GM21619 (cell line): ENCODE measurements at regions not wholly inside any gene's neighbourhood (a gene's known extent, or its start where the extent isn't known, plus 50 kb on each side); places are given as distances from the start of the nearest gene placed in this dataset.
"Not testable (repeated sequence)": the region's sequence is repeated elsewhere in the genome, so short reads cannot be mapped to it uniquely, and the experiment has no call there.

ENCODE experiments used
- ATAC-seq: cut with Tn5 transposase; IDR thresholded peaks from one replicate; pipeline ENCODE4 v1.9.1; 2021; ENCODE audit not compliant: unreplicated experiment

DNA sequence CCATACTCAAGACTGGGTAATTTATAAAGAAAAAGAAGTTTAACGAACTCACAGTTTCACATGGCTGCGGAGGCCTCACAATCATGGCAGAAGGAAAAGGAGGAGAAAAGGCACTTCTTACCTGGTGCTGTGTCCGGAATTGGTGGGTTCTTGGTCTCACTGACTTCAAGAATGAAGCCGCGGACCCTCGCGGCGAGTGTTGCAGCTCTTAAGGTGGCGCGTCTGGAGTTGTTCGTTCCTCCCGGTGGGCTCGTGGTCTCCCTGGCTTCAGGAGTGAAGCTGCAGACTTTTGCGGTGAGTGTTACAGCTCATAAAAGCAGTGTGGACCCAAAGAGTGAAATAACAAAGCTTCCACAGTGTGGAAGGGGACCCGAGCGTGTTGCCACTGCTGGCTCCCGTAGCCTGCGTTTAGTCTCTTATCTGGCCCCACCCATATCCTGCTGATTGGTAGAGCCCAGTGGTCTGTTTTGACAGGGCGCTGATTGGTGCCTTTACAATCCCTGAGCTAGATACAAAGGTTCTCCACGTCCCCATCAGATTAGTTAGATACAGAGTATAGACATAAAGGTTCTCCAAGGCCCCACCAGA is 846.0 kb downstream of the CDH18 start:
- ATAC-seq, result not testable (repeated sequence)

DNA sequence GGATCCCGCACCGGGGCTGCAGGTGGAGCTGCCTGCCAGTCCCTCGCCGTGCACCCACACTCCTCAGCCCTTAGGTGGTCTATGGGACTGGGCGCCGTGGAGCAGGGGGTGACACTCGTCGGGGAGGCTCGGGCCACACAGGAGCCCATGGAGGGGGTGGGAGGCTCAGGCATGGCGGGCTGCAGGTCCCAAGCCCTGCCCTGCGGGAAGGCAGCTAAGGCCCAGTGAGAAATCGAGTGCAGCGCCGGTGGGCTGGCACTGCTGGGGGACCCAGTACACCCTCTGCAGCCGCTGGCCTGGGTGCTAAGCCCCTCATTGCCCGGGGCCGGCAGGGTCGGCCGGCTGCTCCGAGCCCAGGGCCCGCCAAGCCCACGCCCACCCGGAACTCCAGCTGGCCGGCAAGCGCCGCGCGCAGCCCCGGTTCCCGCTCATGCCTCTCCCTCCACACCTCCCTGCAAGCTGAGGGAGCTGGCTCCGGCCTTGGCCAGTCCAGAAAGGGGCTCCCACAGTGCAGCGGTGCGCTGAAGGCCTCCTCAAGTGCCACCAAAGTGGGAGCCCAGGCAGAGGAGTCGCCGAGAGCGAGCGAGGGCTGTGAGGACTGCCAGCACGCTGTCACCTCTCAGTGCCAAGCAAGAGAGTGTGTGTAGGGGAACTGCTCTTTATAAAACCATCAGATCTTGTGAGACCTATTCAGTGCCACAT is 845.1 kb downstream of the CDH18 start:
- ATAC-seq, result not testable (repeated sequence)

DNA sequence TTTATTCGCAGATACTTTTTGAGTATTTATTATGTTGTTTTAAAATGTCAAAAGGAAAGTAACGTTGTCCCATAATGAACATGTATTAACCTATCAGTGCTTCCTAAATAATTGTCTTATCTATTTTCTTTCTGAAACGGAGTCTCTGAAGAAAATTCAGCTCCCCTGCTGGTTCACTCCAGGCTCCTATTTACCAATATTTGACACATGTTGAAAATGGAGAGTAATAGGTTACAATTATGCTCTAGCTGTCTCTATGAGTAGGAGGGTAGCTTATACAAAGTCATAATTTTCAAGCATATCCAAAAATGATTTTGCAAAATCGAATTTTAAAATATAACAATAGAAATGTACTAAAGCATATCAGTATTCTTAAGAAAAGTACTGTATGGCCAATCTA is 844.1 kb downstream of the CDH18 start:
- no peak for ATAC-seq

DNA sequence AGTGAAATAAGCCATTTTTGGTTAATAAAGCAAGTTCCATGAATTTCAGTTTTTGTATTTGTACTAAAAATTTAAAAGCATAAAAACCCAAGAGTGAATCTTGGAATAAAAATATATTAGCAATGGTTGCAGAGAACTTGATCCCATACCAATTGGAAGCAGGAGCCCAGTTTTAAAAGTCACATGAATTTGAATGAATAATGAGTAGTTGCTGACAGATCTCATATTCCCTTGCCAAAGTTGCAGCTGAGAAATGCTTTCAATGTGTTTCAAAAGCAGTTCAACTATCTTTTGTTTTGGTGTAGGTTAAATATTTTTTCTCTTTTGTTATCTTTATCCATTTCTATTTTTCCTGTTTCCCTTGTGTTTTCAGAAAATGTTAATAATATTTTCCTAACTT is 818.6 kb downstream of the CDH18 start:
- no peak for ATAC-seq

DNA sequence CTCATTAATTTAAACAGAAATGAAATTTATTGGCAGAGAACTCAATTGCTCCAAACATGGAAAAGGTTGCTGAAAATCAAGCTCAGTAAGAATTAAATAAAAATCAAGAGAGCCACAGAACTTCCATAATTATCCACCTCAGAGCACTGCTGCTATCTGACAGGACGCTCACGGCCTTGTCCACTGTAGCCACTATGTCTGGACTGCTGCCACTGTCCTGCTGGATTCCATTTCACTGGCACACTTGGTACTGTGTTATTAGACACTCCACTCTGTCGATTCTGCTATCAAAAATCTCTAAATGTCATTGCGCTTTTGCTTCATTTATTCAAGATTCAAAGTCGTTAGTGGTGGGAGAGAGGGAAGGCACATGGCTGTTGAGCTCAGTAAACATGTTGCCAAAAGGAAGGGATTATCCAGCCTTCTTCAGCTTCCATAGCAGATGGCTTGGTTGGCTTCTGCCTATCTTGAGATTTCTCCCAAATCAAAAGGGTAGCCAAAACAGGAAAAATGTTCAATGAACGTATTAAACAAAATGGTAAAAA is 815.0 kb downstream of the CDH18 start:
- ATAC-seq, result no peak

DNA sequence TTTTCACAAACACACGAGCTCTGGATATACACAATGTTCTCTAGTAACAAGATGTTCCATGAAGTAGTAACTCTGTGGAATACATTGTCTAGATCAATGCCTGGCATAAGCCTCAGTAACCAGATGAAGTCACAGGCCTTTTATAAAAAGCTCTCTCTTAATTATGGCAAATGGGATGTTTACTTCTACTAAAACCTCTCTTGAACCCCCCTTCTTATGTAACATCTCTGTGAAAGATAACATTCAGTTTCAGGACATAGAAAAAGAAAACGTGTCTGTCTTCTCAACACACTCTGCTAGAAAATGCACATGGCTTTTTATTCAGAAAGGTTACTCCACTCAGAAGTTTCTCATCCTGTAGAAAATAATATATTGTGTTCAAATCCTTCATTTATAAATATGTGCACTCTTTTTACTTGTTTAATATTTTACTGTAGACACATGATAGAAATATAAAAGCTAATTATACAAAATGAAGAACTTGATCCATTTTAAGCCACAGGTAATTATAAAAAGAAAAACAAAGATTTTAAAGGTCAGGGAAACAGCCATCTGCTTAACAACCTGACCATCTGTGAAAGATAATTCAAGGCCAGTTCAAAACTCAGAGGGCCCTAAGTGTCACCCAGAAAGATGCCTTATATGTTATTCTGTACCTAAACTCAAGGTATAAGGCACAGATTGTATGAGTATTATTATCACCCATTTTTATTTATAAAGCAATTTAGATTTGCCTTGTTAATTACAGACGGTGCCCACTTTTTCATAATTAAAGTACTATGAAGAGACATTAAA is 812.0 kb downstream of the CDH18 start:
- no peak for ATAC-seq

DNA sequence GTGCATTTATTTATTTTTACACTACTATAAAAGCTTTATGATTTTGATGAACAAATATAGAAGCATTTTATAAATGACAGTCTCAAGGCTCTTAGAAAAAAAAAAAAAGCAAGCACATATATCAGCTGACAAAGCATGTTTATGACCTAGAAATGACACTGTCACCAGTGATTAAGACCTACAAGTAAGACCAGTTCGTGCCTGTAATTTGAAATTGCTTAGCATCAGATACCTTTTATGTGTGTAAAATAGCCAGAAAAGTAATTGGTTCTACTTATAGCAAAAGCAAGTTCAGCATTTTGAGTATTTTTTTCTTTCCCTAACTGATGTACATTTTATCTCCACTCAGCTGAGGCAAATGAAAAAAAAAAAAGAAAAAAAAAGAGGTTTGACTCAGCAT is 808.4 kb downstream of the CDH18 start:
- no peak for ATAC-seq

DNA sequence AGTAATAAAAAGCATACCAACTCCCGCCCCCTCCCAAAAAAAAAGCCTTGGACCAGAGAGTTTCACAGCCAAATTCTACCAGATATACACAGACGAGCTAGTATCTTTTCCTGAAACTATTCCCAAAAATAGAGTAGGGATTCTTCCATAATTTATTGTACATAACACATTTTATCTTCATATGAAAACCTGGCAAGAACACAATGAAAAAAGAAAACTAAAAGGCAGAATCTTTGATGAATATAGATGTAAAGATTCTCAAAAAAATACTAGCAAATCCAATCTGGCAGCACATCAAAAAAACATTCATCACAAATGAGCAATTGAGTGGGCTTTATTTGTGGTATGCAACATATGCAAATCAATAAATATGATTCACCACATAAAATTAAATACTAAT is 798.8 kb downstream of the CDH18 start:
- no peak for ATAC-seq

DNA sequence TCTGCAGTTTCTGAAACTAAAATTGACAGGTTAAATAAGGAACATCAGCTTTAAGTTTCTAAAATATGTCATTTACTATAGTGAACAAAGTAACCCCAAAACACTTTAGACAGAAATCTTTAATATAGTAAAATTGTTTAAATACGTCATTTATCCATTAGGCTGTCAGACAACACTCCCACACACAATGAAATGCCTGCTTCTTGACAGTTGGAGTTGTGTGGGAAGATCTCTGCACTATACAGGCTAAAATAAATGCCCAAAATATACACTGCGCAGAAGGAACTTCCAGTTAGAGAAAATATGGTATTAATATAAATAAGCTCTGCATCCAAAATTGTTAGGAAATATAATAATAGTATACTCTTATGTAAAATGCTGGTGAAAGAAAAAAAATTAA is 794.4 kb downstream of the CDH18 start:
- no peak for ATAC-seq

DNA sequence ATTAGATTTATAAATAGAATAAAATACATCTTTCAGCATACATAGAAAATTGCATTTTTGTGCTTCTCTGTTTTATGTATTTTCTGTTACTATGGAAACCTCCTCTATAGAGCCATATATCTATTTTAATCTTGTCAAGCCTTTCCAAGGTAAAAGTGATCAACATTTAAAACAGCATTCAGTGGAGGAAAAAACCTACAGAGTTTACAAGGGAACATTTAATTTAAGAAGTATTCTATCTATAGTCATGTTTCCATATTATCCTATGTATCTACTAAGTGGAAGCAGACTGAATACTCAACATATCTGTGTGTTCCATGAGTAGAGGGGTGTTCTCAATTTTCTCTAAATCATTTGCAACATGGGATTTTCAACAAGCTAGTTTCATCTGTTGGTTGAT is 791.4 kb downstream of the CDH18 start:
- no peak for ATAC-seq

DNA sequence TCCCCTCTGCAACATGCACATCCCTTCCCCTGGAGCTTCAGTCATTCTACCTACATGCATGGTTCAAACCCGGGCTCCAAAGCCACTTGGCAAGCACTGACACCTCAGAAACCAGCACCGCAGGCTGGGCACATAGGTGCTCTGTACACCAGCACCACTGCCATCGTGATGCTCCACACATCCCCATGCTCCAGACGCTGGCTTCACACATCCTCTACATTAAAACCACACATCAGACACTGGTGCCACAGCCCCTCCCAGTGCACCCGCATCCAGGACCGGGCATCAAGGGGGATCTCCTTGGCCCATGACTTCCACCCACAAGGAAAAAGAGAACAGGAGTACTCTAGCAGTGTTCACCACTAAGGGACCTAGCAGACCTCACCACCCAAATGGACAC is 787.7 kb downstream of the CDH18 start:
- ATAC-seq, result no peak

DNA sequence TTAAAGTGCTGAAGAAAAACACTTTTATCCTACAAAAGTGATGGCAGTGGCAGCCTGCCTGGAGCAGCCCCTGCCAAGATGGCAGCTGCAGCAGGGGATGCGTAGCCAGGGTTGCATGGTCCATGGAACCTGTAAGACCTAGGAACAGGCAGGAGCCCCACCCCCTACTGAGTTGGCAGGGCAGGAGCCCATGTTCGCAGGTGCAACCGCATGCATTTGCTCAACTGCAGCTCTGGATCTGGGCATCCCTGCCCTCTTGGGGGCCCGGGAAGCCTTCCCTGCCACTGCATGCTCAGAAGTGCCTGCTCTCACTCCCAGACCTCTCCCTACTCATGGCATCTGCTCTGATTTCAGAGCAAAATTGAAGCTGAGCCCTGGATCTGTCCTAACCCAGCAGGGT is 779.6 kb downstream of the CDH18 start:
- no peak for ATAC-seq

DNA sequence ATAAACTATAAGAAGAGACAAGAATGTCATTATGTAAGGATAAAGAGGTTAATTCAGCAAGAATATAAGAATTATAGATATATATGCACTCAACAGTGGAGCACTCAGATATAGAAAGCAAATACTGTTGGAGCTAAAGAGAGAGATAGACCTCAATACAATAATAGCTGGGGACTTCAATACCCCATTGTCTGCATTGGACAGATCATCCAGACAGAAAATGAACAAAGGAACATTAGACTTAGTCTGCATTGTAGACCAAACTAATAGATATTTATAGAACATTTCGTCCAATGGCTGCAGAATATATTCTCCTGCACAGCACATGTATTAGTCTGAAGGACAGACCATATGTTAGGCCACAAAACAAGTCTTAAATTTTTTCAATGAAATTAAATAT is 777.1 kb downstream of the CDH18 start:
- ATAC-seq, result no peak

DNA sequence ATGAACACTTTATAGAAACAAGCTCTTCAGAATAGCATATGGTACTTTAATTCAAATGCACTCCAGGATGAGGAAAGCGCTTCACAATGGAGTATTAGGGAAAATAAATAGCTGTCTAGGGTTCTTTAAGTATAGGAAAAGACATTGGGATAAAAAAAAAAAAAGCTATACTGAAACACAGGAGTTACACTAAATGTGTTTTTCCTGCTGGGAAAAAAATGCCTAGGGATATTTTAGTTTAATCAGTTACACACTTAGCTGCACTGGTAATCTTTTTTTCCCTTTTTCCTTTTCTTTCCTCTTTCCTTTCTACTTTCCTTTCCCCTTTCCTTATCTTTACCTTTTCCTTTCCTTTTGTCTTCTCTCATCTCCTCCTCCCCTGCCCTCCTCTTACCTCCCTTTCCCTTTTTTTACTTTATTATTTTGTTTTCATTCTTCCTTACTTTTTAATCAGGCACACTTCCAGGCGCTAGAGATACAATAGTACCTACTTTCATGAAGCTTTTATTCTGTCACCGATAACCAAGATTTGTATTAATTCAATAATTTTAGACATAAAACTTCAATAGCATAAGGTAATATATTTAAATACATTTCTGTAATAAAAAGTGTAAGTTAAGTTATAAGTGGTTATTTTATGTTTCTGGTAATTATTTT is 758.7 kb downstream of the CDH18 start:
- ATAC-seq, result no peak

DNA sequence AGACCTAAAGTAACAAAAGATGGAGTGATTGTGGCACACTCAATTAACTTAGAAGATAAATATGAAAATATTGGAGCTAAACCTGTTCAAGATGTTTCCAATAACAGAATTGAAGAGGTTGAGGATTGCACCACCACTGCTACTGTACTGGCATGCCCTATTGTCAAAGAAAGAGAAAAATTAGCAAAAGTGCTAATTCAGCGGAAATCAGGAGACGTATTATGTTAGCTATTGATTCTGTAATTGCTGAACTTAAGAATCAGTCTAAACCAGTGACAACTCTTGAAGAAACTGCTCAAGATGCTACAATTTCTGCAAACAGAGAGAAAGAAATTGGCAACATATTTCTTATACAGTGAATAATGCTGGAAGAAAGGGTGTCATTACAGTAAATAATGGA is 754.4 kb downstream of the CDH18 start:
- no peak for ATAC-seq

DNA sequence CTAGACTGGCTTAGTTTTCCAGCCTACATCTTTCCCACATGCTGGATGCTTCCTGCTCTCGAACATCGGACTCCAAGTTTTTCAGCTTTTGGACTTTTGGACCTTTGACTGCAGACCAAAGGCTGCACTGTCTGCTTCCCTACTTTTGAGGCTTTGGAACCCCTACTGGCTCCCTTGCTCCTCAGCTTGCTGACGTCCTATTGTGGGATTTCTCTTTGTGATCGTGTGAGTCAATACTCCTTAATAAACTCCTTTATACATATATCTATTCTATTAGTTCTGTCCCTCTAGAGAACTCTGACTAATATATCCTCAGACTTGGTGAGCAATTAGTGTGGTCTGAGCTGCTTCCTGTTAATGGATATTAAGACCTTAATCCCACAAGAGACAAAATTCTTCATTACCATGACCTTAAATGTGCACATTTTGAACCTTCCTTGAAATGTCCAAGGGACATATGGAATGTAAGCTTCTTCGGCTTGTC is 752.9 kb downstream of the CDH18 start:
- no peak for ATAC-seq

DNA sequence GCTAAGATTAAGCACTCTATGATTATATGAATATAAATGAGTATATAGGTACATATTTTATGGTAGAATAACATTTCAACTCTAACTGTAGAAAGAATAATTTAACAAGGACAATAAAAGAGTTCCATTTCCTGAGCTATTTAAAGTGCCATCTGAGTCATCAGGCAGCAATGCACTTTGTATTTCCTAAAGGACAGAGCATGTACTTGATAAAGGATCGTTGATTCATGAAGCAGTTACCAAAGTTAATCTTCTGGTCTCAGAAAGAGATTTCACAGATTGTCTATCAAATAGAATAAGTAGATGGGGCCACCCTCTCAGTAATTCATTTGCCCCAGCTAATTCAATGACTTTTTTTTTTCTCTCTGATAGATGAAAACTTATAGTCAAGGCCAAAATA is 747.8 kb downstream of the CDH18 start:
- no peak for ATAC-seq

DNA sequence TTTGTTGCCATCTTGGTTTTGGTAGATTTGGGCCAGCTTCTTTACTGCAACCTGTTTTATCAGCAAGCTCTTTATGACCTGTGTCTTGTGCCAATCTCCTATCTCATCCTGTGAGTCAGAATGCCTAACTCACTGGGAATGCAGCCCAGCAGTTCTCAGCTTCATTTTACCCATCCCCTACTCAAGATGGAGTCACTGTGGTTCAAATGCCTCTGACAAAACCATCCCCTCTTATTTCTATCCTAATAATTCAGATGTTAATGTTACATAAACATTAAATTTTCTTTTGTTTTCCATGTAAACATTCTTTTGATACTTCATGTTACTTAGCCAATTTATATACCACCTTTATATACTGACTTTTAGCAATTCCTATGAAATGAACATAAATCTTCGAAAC is 746.3 kb downstream of the CDH18 start:
- no peak for ATAC-seq

DNA sequence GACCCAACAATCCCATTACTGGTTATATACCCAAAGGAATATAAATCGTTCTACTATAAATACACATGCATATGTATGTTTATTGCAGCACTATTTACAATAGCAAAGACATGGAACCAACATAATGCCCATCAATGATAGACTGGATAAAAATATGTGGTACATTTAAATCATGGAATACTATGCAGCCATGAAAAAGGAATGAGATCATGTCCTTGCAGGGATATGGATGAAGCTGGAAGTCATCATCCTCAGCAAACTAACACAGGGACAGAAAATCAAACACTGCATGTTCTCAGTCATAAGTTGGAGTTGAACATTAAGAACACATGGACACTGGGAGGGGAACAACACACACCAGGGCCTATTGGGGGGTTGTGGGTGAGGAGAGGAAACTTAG is 741.8 kb downstream of the CDH18 start:
- ATAC-seq, result not testable (repeated sequence)

DNA sequence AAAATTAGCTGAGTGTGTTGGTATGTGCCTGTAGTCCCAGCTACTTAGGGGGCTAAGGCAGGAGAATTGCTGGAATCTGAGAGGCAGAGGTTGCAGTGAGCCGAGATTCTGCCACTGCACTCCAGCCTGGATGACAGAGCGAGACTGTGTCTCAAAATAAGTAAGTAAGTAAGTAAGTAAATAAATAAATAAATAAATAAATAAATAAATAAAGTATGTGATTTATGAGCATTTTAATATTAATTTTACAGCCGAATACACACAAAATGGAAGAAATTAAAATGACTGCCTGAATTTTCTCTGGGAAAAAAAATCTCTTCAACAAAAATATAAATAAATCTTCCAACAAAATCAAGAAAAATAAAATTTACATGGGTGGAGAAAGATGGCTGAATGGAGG is 740.7 kb downstream of the CDH18 start:
- ATAC-seq, result no peak

DNA sequence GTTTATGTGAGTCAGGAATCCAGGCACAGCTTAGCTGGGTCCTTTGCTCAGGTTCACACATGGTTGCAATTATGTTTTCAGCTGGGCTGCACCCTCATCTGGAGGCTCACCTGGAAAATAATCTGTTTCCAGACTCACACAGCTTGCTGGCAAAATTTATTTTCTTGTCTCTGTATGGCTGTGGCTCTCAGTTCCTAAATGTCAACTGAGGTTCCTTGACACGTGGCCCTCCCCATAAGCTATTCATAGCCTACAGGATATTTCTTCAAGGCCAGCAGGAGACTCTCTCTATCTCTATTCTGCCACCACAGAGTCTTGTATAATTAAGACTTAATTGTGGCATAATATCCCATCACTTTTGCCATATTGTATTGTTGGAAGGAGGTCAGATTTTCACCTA is 732.0 kb downstream of the CDH18 start:
- no peak for ATAC-seq
